Occipital lobe (tissue), 1 donor: ENCODE measurements at regions not wholly inside any gene's neighbourhood (a gene's known extent, or its start where the extent isn't known, plus 50 kb on each side); places are given as distances from the start of the nearest gene placed in this dataset.

Source experiments
- DNase-seq: peaks from one replicate; lab custom pipeline; 2025; lab: John Stamatoyannopoulos, UW

GRCh38 chr12:102539651-102540553 lies 59.5 kb upstream of the IGF1 start:
- DNase-seq = no peak

- DNase-seq = no peak
Observed at GRCh38 chr12:102535306-102535705, 54.9 kb upstream of the IGF1 start.

- no peak for DNase-seq
Observed at GRCh38 chr12:102534899-102535298, 54.5 kb upstream of the IGF1 start.

DNA sequence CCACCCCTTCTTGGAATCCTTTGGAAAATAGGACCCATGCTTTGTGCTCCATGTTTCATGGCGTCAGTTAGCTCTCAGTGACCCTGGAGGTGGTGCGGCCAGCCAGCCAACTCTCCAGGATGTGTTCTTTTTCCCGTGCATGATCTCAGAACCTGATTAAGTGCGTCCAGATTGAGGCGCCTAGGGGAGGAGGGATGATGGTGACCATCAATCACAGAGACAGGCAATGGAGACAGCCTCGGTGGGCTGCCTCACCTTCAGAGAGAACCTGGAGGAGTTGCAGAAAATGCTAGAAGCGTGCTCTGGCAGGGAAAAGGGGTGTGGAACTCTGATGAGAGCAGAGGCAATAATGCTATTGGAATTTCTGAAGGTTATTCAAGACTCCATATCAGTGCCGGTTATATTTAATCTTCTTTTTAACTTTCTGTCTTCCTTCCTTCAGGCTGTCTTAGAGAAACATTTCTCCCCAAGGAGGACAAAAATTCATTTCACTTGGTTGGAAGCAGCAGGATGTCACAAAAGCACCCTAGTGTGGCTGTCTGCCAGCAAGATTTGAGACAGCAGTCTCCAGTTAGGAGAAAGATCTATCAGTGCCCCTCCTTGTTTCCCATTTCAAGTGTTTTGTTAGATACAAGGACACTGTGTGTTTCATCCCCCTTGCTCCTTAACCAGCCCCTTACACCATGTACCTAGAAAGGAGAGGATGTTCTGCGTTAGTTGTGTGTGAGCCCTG lies 53.3 kb upstream of the IGF1 start:
- DNase-seq = no peak
